ENCODE measurements at regions not wholly inside any gene's neighbourhood (a gene's known extent, or its start where the extent isn't known, plus 50 kb on each side); places are given as distances from the start of the nearest gene placed in this dataset.

DNA sequence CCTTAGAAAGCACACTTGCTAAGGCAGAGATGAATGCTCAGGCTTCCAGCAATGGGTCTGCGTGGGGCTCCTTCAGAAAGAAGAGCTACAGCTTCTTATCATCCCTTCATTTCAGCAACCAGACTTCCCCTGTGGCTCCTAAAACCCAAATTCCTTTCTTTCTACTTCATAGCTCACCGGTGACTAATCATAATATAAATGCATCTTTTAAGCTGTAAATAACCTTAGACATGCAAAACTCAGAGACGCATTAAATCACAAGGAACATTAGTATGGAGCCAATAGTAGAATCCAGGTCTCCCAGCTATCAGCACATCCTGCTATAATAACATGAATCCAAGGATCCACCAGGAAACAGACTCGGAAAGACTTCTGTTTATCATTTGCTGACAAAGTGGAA lies 375.6 kb downstream of the COG6 start:
- Histone ChIP-seq H3K9me3 (ENCODE audit: insufficient read depth, low read depth, low read length) (no peaks in the 10 kb centered on the region), H3K4me2 (ENCODE audit: low read length) (peak overlapping the region; percentile 36), H2AFZ (ENCODE audit: low read depth, low read length) (no peak overlapping the region), H3K4me3 (ENCODE audit: insufficient read depth, low read depth, low read length) (no peak overlapping the region), H3K4me1 (ENCODE audit: insufficient read depth, low read length) (peaks cover 9% of the 10 kb centered on the region), H3K79me2 (ENCODE audit: insufficient read depth, low read length) (no peaks in the 10 kb centered on the region), H3K27ac (ENCODE audit: low read depth, low read length) (peak overlapping the region; percentile 40), H3K36me3 (ENCODE audit: insufficient read depth, low read length) (no peaks in the 10 kb centered on the region), H4K20me1 (ENCODE audit: insufficient read depth, low read length) (no peaks in the 10 kb centered on the region), H3K9ac (ENCODE audit: low read length) (no peak overlapping the region), H3K27me3 (ENCODE audit: insufficient read depth, low read length) (no peaks in the 10 kb centered on the region)
- peak overlapping the region; percentile 51 for H3K27ac Mint-ChIP-seq (ENCODE audit: unreplicated experiment)
- no peak overlapping the region for H3K4me3 Mint-ChIP-seq (ENCODE audit: unreplicated experiment)
- H3K9me3 Mint-ChIP-seq (ENCODE audit: unreplicated experiment): no peaks in the 10 kb centered on the region
- peaks cover 28% of the 10 kb centered on the region for H3K4me1 Mint-ChIP-seq (ENCODE audit: low read depth, unreplicated experiment)
- peak; percentile 80 for DNase-seq (ENCODE audit: low read depth)
- H3K27me3 Mint-ChIP-seq (ENCODE audit: low read depth, unreplicated experiment): no peaks in the 10 kb centered on the region
- FAIRE-seq: no peak
- H3K36me3 Mint-ChIP-seq (ENCODE audit: low read depth, unreplicated experiment): no peaks in the 10 kb centered on the region
- no peak for TF ChIP-seq EZH2 (IDR thresholded peaks at IDR 0.05; ENCODE audit: insufficient read depth, low read length)
- TF ChIP-seq CTCF (IDR thresholded peaks at IDR 0.05; ENCODE audit: insufficient read depth, low read depth, low read length): no peak

GRCh38 chr13:40039061-40039460 lies 383.6 kb downstream of the COG6 start:
- H3K27me3 Mint-ChIP-seq (ENCODE audit: low read depth, unreplicated experiment): no peaks in the 10 kb centered on the region
- no peaks in the 10 kb centered on the region for H4K20me1 ChIP-seq (ENCODE audit: insufficient read depth, low read length)
- H3K9ac ChIP-seq (ENCODE audit: low read length): no peak overlapping the region
- H3K4me1 ChIP-seq (ENCODE audit: insufficient read depth, low read length): no peaks in the 10 kb centered on the region
- TF ChIP-seq CTCF (IDR thresholded peaks at IDR 0.05; ENCODE audit: insufficient read depth, low read depth, low read length) (no peak), EZH2 (IDR thresholded peaks at IDR 0.05; ENCODE audit: insufficient read depth, low read length) (no peak)
- FAIRE-seq: no peak
- H3K36me3 ChIP-seq (ENCODE audit: insufficient read depth, low read length): no peaks in the 10 kb centered on the region
- no peak overlapping the region for H3K4me3 ChIP-seq (ENCODE audit: insufficient read depth, low read depth, low read length)
- H3K4me3 Mint-ChIP-seq (ENCODE audit: unreplicated experiment): no peak overlapping the region
- peaks cover 3% of the 10 kb centered on the region for H3K4me1 Mint-ChIP-seq (ENCODE audit: low read depth, unreplicated experiment)
- H3K79me2 ChIP-seq (ENCODE audit: insufficient read depth, low read length): no peaks in the 10 kb centered on the region
- H3K36me3 Mint-ChIP-seq (ENCODE audit: low read depth, unreplicated experiment): peaks cover 2% of the 10 kb centered on the region
- DNase-seq (ENCODE audit: low read depth): no peak
- no peak overlapping the region for H3K4me2 ChIP-seq (ENCODE audit: low read length)
- peaks cover 3% of the 10 kb centered on the region for H3K27me3 ChIP-seq (ENCODE audit: insufficient read depth, low read length)
- no peaks in the 10 kb centered on the region for H3K9me3 ChIP-seq (ENCODE audit: insufficient read depth, low read depth, low read length)
- H3K9me3 Mint-ChIP-seq (ENCODE audit: unreplicated experiment): peaks cover 4% of the 10 kb centered on the region
- H3K27ac Mint-ChIP-seq (ENCODE audit: unreplicated experiment): no peak overlapping the region
- H2AFZ ChIP-seq (ENCODE audit: low read depth, low read length): no peak overlapping the region
- H3K27ac ChIP-seq (ENCODE audit: low read depth, low read length): no peak overlapping the region

DNA sequence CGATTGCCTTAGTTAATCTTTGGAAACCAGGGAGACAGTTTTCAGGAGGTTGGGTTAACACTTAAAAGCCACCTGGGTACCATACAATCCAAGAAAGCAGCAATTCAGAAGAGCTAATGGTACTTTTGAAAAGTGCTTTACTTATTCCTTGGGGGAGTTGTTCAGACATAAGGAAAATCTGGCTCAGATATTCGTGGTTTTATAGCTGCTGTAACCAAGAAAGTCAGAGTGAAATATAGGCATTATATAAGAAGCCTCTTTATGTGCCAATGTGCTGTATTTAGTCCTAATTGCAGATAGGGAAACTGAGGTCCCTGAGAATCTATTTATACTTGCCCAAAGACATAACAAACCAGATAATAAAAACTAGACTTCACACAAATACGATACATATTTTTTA lies 387.5 kb downstream of the COG6 start:
- H3K36me3 ChIP-seq (ENCODE audit: insufficient read depth, low read length): no peaks in the 10 kb centered on the region
- H3K27me3 ChIP-seq (ENCODE audit: insufficient read depth, low read length): peaks cover under 1% of the 10 kb centered on the region
- peaks cover 4% of the 10 kb centered on the region for H3K9me3 Mint-ChIP-seq (ENCODE audit: unreplicated experiment)
- H3K27ac Mint-ChIP-seq (ENCODE audit: unreplicated experiment): no peak overlapping the region
- no peaks in the 10 kb centered on the region for H3K4me1 ChIP-seq (ENCODE audit: insufficient read depth, low read length)
- no peak overlapping the region for H3K4me2 ChIP-seq (ENCODE audit: low read length)
- H3K4me3 ChIP-seq (ENCODE audit: insufficient read depth, low read depth, low read length): no peak overlapping the region
- no peak overlapping the region for H2AFZ ChIP-seq (ENCODE audit: low read depth, low read length)
- FAIRE-seq (no peak), DNase-seq (ENCODE audit: low read depth) (no peak)
- no peaks in the 10 kb centered on the region for H3K9me3 ChIP-seq (ENCODE audit: insufficient read depth, low read depth, low read length)
- no peaks in the 10 kb centered on the region for H4K20me1 ChIP-seq (ENCODE audit: insufficient read depth, low read length)
- no peak overlapping the region for H3K9ac ChIP-seq (ENCODE audit: low read length)
- peaks cover 3% of the 10 kb centered on the region for H3K27me3 Mint-ChIP-seq (ENCODE audit: low read depth, unreplicated experiment)
- no peak for TF ChIP-seq CTCF (IDR thresholded peaks at IDR 0.05; ENCODE audit: insufficient read depth, low read depth, low read length)
- TF ChIP-seq EZH2 (IDR thresholded peaks at IDR 0.05; ENCODE audit: insufficient read depth, low read length): no peak
- no peaks in the 10 kb centered on the region for H3K4me1 Mint-ChIP-seq (ENCODE audit: low read depth, unreplicated experiment)
- H3K79me2 ChIP-seq (ENCODE audit: insufficient read depth, low read length): no peaks in the 10 kb centered on the region
- H3K27ac ChIP-seq (ENCODE audit: low read depth, low read length): no peak overlapping the region
- H3K4me3 Mint-ChIP-seq (ENCODE audit: unreplicated experiment): no peak overlapping the region
- H3K36me3 Mint-ChIP-seq (ENCODE audit: low read depth, unreplicated experiment): peaks cover 2% of the 10 kb centered on the region

Data from astrocyte (in vitro differentiated cells and primary cell).